Naive thymus-derived CD4-positive, alpha-beta T cell (primary cell): ENCODE measurements at regions not wholly inside any gene's neighbourhood (a gene's known extent, or its start where the extent isn't known, plus 50 kb on each side); places are given as distances from the start of the nearest gene placed in this dataset.

Experiments
- ATAC-seq: fragments of 150-1000 bp; cut with Tn5 transposase; 2 replicates; pipeline ENCODE4 v1.10.0; 2021; ENCODE audit warnings: mild to moderate bottlenecking, moderate library complexity
- CTCF ChIA-PET: fragments of 350-600 bp; sonication (Branson Sonifier 250); formaldehyde crosslinking; loops from one replicate; lab custom pipeline; 2021; ENCODE audit warnings: antibody characterized with exemption; lab: Charles Lee
- POLR2A ChIA-PET: fragments of 350-600 bp; sonication (Branson Sonifier 250); formaldehyde crosslinking; loops from one replicate; lab custom pipeline; 2021; ENCODE audit warnings: antibody characterized with exemption, inconsistent platforms; lab: Charles Lee
- DNase-seq, 9 donors: peaks; one replicate each; pipeline versions ENCODE4 v3.0.0 to v3.0.0-alpha.2; 2020 to 2022; ENCODE audit warnings: mixed read lengths in 1 of 9
- H3K27ac ChIP-seq: one replicate; pipeline ENCODE4 v1.7.0; 2013; ENCODE audit warnings: mild to moderate bottlenecking, low read depth, low read length, moderate library complexity
- H3K27me3 ChIP-seq, 2 donors: one replicate each; pipeline ENCODE4 v1.7.0; 2013; ENCODE audit warnings: low read length in 2 of 2, mild to moderate bottlenecking in 2 of 2, moderate library complexity in 2 of 2; ENCODE audit not compliant: control insufficient read depth in 2 of 2, insufficient read depth in 2 of 2
- H3K36me3 ChIP-seq, 3 experiments: 1 replicate in 2 of 3; 2 replicates in 1 of 3; pipeline ENCODE4 v1.7.0; 2013; ENCODE audit warnings: low read length in 3 of 3, mild to moderate bottlenecking in 3 of 3, moderate library complexity in 1 of 3; ENCODE audit not compliant: insufficient read depth in 3 of 3, control insufficient read depth in 2 of 3
- H3K4me1 ChIP-seq, 2 donors: one replicate each; pipeline ENCODE4 v1.7.0; 2013; ENCODE audit warnings: low read length in 2 of 2, mild to moderate bottlenecking in 2 of 2, moderate library complexity in 1 of 2; ENCODE audit not compliant: control insufficient read depth in 2 of 2, insufficient read depth in 2 of 2
- H3K4me3 ChIP-seq: 2 replicates; pipeline ENCODE4 v1.7.0; 2013; ENCODE audit warnings: mild to moderate bottlenecking, low read length
- H3K9me3 ChIP-seq, 3 experiments: 1 replicate in 2 of 3; 2 replicates in 1 of 3; pipeline ENCODE4 v1.7.0; 2013; ENCODE audit warnings: low read length in 3 of 3; ENCODE audit not compliant: control insufficient read depth in 2 of 3
- H3K27ac Mint-ChIP-seq, 9 donors: one replicate each; pipeline ENCODE4 v1.8.0; 2020 to 2022; ENCODE audit warnings: mixed read lengths in 9 of 9, mild to moderate bottlenecking in 8 of 9, moderate library complexity in 5 of 9, inconsistent platforms in 2 of 9
- H3K27me3 Mint-ChIP-seq, 5 donors: one replicate each; pipeline ENCODE4 v1.8.0; 2021 to 2022; ENCODE audit warnings: mixed read lengths in 5 of 5, mild to moderate bottlenecking in 1 of 5
- H3K36me3 Mint-ChIP-seq, 5 donors: one replicate each; pipeline ENCODE4 v1.8.0; 2020 to 2022; ENCODE audit warnings: mixed read lengths in 5 of 5, mild to moderate bottlenecking in 3 of 5, inconsistent platforms in 1 of 5
- H3K4me1 Mint-ChIP-seq, 7 donors: one replicate each; pipeline ENCODE4 v1.8.0; 2020 to 2022; ENCODE audit warnings: mixed read lengths in 7 of 7, mild to moderate bottlenecking in 3 of 7, inconsistent platforms in 1 of 7
- H3K4me3 Mint-ChIP-seq, 10 donors: one replicate each; pipeline ENCODE4 v1.8.0; 2020 to 2022; ENCODE audit warnings: mild to moderate bottlenecking in 10 of 10, mixed read lengths in 10 of 10, moderate library complexity in 6 of 10, inconsistent platforms in 2 of 10
- H3K9me3 Mint-ChIP-seq, 11 donors: one replicate each; pipeline ENCODE4 v1.8.0; 2020 to 2022; ENCODE audit warnings: mixed read lengths in 11 of 11, mild to moderate bottlenecking in 4 of 11, inconsistent platforms in 1 of 11, moderate library complexity in 1 of 11
- intact Hi-C, 2 donors: fragments of 100-400 bp; cut with micrococcal nuclease; formaldehyde crosslinking; loops; one replicate each; pipeline ENCODE4 v1.15.1; 2023

DNA sequence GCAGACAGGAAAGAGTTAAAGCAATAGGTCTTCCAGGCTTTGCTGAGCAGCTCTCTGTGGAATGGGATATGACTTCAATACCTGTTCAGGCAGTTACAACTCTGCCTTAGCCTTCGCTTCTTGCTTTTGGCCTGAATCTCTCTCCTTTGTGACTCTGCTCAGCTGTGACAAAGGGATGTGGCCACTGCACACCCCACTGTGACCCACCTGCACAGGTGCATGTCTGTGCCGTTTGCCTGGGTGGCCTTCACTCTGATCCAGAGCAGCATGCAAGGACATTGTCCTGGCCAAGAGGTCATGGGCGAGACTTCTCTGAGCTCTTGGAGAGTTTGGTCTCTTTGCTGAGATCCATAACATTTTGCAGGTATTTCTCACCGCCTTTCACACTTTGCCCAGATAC lies 891.3 kb downstream of the BRD1 start:
- no peak for ATAC-seq
- Histone ChIP-seq H3K4me1 (no peaks in the 10 kb centered on the region), H3K4me3 (no peak overlapping the region), H3K27ac (no peak overlapping the region), H3K36me3 (no peaks in the 10 kb centered on the region), H3K27me3 (no peaks in the 10 kb centered on the region), H3K9me3 (peaks cover 0 to 6% (median 0%) of the 10 kb centered on the region in 3 experiments)
- ChIA-PET CTCF (no interaction called here), POLR2A (no interaction called here)
- no peak overlapping the region for H3K4me3 Mint-ChIP-seq
- H3K27me3 Mint-ChIP-seq = peaks cover 0 to 40% (median 19%) of the 10 kb centered on the region in 5 donors
- H3K36me3 Mint-ChIP-seq = no peaks in the 10 kb centered on the region
- no peak overlapping the region for H3K27ac Mint-ChIP-seq
- no peak for DNase-seq
- no peaks in the 10 kb centered on the region for H3K4me1 Mint-ChIP-seq
- intact Hi-C loops = no loop called here
- peaks cover 0 to 37% (median 10%) of the 10 kb centered on the region in 11 donors for H3K9me3 Mint-ChIP-seq

GRCh38 chr22:48934446-48934845 lies 893.2 kb downstream of the BRD1 start:
- Histone ChIP-seq H3K4me3 (no peak overlapping the region), H3K27ac (no peak overlapping the region), H3K36me3 (no peaks in the 10 kb centered on the region), H3K9me3 (peaks cover 0 to 6% (median 0%) of the 10 kb centered on the region in 3 experiments), H3K27me3 (peaks cover 0 to 3% of the 10 kb centered on the region in 2 donors), H3K4me1 (no peaks in the 10 kb centered on the region)
- ATAC-seq = no peak
- ChIA-PET CTCF (no interaction called here), POLR2A (no interaction called here)
- no peak overlapping the region for H3K4me3 Mint-ChIP-seq
- no peaks in the 10 kb centered on the region for H3K36me3 Mint-ChIP-seq
- no peak overlapping the region for H3K27ac Mint-ChIP-seq
- peaks cover 0 to 54% (median 33%) of the 10 kb centered on the region in 5 donors for H3K27me3 Mint-ChIP-seq
- intact Hi-C loops = no loop called here
- peaks cover 0 to 37% (median 10%) of the 10 kb centered on the region in 11 donors for H3K9me3 Mint-ChIP-seq
- DNase-seq = no peak
- H3K4me1 Mint-ChIP-seq = peaks cover 0 to 1% (median 0%) of the 10 kb centered on the region in 7 donors

GRCh38 chr22:48931452-48931851 lies 896.2 kb downstream of the BRD1 start:
- Mint-ChIP-seq H3K36me3 (no peaks in the 10 kb centered on the region), H3K4me3 (no peak overlapping the region), H3K9me3 (peaks cover 0 to 31% (median 7%) of the 10 kb centered on the region in 11 donors), H3K27me3 (peaks cover 4 to 54% (median 40%) of the 10 kb centered on the region in 5 donors), H3K4me1 (peaks cover 0 to 1% (median 0%) of the 10 kb centered on the region in 7 donors), H3K27ac (no peak overlapping the region)
- intact Hi-C loops = no loop called here
- no peaks in the 10 kb centered on the region for H3K4me1 ChIP-seq
- H3K9me3 ChIP-seq = peaks cover 0 to 5% (median 0%) of the 10 kb centered on the region in 3 experiments
- ChIA-PET CTCF (no interaction called here), POLR2A (no interaction called here)
- H3K4me3 ChIP-seq = no peak overlapping the region
- DNase-seq (no peak), ATAC-seq (no peak)
- H3K27ac ChIP-seq = no peak overlapping the region
- no peaks in the 10 kb centered on the region for H3K36me3 ChIP-seq
- H3K27me3 ChIP-seq = peaks cover 0 to 3% of the 10 kb centered on the region in 2 donors

- Mint-ChIP-seq H3K27me3 (peaks cover 4 to 58% (median 43%) of the 10 kb centered on the region in 5 donors), H3K4me1 (peaks cover 0 to 1% (median 0%) of the 10 kb centered on the region in 7 donors), H3K4me3 (no peak overlapping the region), H3K36me3 (no peaks in the 10 kb centered on the region), H3K27ac (peak overlapping the region in 1 of 9 donors; percentile 4), H3K9me3 (peaks cover 0 to 9% (median 2%) of the 10 kb centered on the region in 11 donors)
- Histone ChIP-seq H3K27ac (no peak overlapping the region), H3K27me3 (peaks cover 0 to 3% of the 10 kb centered on the region in 2 donors), H3K36me3 (no peaks in the 10 kb centered on the region), H3K4me3 (no peak overlapping the region), H3K4me1 (no peaks in the 10 kb centered on the region), H3K9me3 (no peaks in the 10 kb centered on the region)
- POLR2A ChIA-PET = no interaction called here
- intact Hi-C loops = no loop called here
- DNase-seq (no peak), ATAC-seq (no peak)
- CTCF ChIA-PET = no interaction called here
Measured at GRCh38 chr22:48929276-48929790, 898.3 kb downstream of the BRD1 start.

DNA sequence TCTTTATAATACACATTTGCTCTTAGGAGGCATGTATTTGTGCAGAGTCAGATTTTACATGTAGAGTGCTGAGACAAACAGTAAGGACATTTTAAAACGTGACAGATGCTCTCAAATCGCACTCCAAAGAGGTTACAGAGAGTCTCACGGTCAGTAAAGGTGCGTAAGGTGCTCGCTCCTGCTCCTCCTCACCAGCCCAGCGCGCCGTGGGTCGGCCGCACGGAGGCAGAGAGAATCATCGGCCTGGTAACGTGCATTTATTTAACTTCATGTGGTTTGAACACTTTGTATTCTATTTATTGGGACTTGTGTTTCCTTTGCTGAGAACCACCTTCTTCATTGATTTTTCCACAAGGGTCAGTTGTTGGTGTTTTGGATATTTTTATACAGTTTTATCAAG lies 900.1 kb downstream of the BRD1 start:
- no peaks in the 10 kb centered on the region for H3K36me3 ChIP-seq
- H3K27me3 Mint-ChIP-seq = peaks cover 4 to 68% (median 43%) of the 10 kb centered on the region in 5 donors
- H3K9me3 Mint-ChIP-seq = peaks cover 0 to 5% (median 0%) of the 10 kb centered on the region in 11 donors
- no peak overlapping the region for H3K27ac ChIP-seq
- intact Hi-C loops = no loop called here
- ATAC-seq (no peak), DNase-seq (no peak)
- H3K4me3 Mint-ChIP-seq = no peak overlapping the region
- peaks cover 0 to 3% of the 10 kb centered on the region in 2 donors for H3K27me3 ChIP-seq
- peaks cover 0 to 1% (median 0%) of the 10 kb centered on the region in 7 donors for H3K4me1 Mint-ChIP-seq
- ChIA-PET CTCF (no interaction called here), POLR2A (no interaction called here)
- H3K9me3 ChIP-seq = no peaks in the 10 kb centered on the region
- H3K36me3 Mint-ChIP-seq = no peaks in the 10 kb centered on the region
- H3K4me1 ChIP-seq = no peaks in the 10 kb centered on the region
- H3K4me3 ChIP-seq = no peak overlapping the region
- H3K27ac Mint-ChIP-seq = no peak overlapping the region

DNA sequence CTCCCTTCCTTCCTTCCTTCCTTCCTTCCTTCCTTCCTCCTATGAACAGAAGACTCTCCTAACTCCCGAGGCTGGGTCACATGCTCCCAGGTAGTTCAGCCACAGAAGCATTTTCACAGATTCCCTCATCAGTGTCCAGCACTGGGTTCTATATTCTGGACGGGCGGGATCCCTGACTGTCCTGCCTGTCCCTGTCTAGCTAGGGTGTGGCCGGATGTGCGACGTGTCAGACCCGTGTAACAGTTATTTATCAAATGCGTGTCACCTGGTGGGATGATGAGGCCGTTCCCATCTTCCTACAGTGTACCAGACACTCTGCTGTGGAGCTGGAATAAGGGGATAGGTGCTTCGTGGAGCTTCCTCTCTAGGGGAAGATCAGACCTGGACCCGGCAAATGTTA lies 901.0 kb downstream of the BRD1 start:
- intact Hi-C loops = no loop called here
- H3K36me3 Mint-ChIP-seq = no peaks in the 10 kb centered on the region
- Histone ChIP-seq H3K27me3 (peaks cover 0 to 3% of the 10 kb centered on the region in 2 donors), H3K36me3 (no peaks in the 10 kb centered on the region), H3K4me3 (no peak overlapping the region), H3K27ac (no peak overlapping the region), H3K4me1 (no peaks in the 10 kb centered on the region), H3K9me3 (no peaks in the 10 kb centered on the region)
- ChIA-PET CTCF (no interaction called here), POLR2A (no interaction called here)
- H3K27ac Mint-ChIP-seq = no peak overlapping the region
- H3K27me3 Mint-ChIP-seq = peaks cover 4 to 77% (median 45%) of the 10 kb centered on the region in 5 donors
- H3K4me3 Mint-ChIP-seq = no peak overlapping the region
- H3K4me1 Mint-ChIP-seq = peaks cover 0 to 1% (median 0%) of the 10 kb centered on the region in 7 donors
- ATAC-seq (no peak), DNase-seq (no peak)
- H3K9me3 Mint-ChIP-seq = peaks cover 0 to 7% (median 0%) of the 10 kb centered on the region in 11 donors

DNA sequence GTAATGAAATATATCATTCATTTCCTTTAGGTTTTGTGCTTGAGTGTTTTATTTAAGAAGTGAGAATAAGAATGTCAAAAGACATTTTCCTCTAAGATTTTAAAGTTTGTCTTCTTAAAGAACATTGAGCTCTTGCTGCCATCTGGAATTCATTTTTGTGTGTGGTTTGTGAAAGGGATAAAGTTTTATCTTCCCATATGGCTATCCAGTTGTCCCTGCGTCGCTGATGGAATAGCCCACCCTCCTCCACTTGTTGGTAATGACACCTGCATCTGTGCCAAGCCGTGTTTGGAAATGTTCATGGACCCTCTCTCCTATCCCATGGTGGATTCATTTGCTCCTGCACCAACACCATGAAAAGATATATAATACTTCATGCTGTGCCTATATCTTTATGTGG lies 901.5 kb downstream of the BRD1 start:
- Mint-ChIP-seq H3K9me3 (peaks cover 0 to 9% (median 0%) of the 10 kb centered on the region in 11 donors), H3K27me3 (peaks cover 4 to 78% (median 46%) of the 10 kb centered on the region in 5 donors), H3K4me3 (no peak overlapping the region), H3K27ac (no peak overlapping the region), H3K36me3 (no peaks in the 10 kb centered on the region), H3K4me1 (peaks cover 0 to 1% (median 0%) of the 10 kb centered on the region in 7 donors)
- Histone ChIP-seq H3K4me3 (no peak overlapping the region), H3K27ac (no peak overlapping the region), H3K36me3 (no peaks in the 10 kb centered on the region), H3K4me1 (no peaks in the 10 kb centered on the region), H3K9me3 (no peaks in the 10 kb centered on the region), H3K27me3 (peaks cover 0 to 3% of the 10 kb centered on the region in 2 donors)
- POLR2A ChIA-PET = no interaction called here
- intact Hi-C loops = no loop called here
- ATAC-seq = no peak
- CTCF ChIA-PET = no interaction called here
- no peak for DNase-seq
